H1 (cell line): ENCODE measurements at regions not wholly inside any gene's neighbourhood (a gene's known extent, or its start where the extent isn't known, plus 50 kb on each side); places are given as distances from the start of the nearest gene placed in this dataset.

Experiments
- CHD1 ChIP-seq: IDR thresholded peaks from 2 replicates; pipeline ENCODE4 v1.6.1; 2012; ENCODE audit warnings: low read depth, low read length, improper control_type of control experiment
- CHD7 ChIP-seq: fragments of 300-600 bp; sonication (generic); IDR thresholded peaks from 2 replicates; pipeline ENCODE4 v1.7.1; 2012; ENCODE audit warnings: low read length, moderate library complexity, mild to moderate bottlenecking, inconsistent platforms; ENCODE audit not compliant: insufficient replicate concordance
- HDAC2 ChIP-seq, 2 experiments: fragments of 300-600 bp in 1 of 2; sonication (generic) in 1 of 2; IDR thresholded peaks; 2 replicates each; pipeline ENCODE4 v1.6.1; 2011 to 2012; ENCODE audit warnings: low read depth in 2 of 2, low read length in 2 of 2, mild to moderate bottlenecking in 2 of 2, moderate library complexity in 2 of 2, borderline replicate concordance in 1 of 2, inconsistent platforms in 1 of 2
- JUN ChIP-seq: IDR thresholded peaks from 2 replicates; pipeline ENCODE4 v1.6.1; 2011; ENCODE audit warnings: low read depth, mild to moderate bottlenecking, improper control_type of control experiment, low read length
- RAD21 ChIP-seq, 2 experiments: IDR thresholded peaks in 1 of 2; conservative IDR thresholded peaks in 1 of 2; 2 replicates each; pipeline ENCODE4 v1.6.1; 2011; ENCODE audit warnings: low read depth in 2 of 2, low read length in 2 of 2, improper control_type of control experiment in 1 of 2, inconsistent platforms in 1 of 2, mild to moderate bottlenecking in 1 of 2, moderate library complexity in 1 of 2
- RNF2 ChIP-seq: fragments of 200-900, 300-1000 bp; sonication (generic); IDR thresholded peaks from 2 replicates; pipeline ENCODE4 v1.7.1; 2016; ENCODE audit warnings: borderline replicate concordance, low read depth, mild to moderate bottlenecking, antibody characterized with exemption, low read length; ENCODE audit not compliant: poor library complexity, severe bottlenecking; ENCODE audit errors: missing control alignments
- RXRA ChIP-seq: IDR thresholded peaks from 2 replicates; pipeline ENCODE4 v1.6.1; 2011; ENCODE audit warnings: low read depth, mild to moderate bottlenecking, low read length, moderate library complexity; ENCODE audit not compliant: insufficient read depth
- SP2 ChIP-seq: IDR thresholded peaks from 2 replicates; pipeline ENCODE4 v1.6.1; 2012; ENCODE audit warnings: mild to moderate bottlenecking, low read length, inconsistent platforms
- SRF ChIP-seq: IDR thresholded peaks from 2 replicates; pipeline ENCODE4 v1.6.1; 2011; ENCODE audit warnings: mild to moderate bottlenecking, low read depth, low read length, moderate library complexity
- SUZ12 ChIP-seq: fragments of 200-600 bp; sonication (generic); IDR thresholded peaks from 2 replicates; pipeline ENCODE4 v1.6.1; 2012; ENCODE audit warnings: mild to moderate bottlenecking, inconsistent platforms, low read length, moderate library complexity, mixed read lengths

GRCh38 chr15:35182841-35183479 lies 97.9 kb upstream of the NANOGP8 start (continued):
- TF ChIP-seq CHD7 (peak; percentile 86), RXRA (no peak), RAD21 (IDR thresholded peaks at IDR 0.05 in 1 of 2, conservative IDR thresholded peaks at IDR 0.05 in 1 of 2; ENCODE audit: low read depth in 2 of 2, low read length in 2 of 2) (peak in 1 of 2 experiments; percentile 22; a peak in 1 of 4 replicates), JUN (no peak), SUZ12 (no peak), HDAC2 (IDR thresholded peaks at IDR 0.05; ENCODE audit: borderline replicate concordance in 1 of 2, low read depth in 2 of 2, low read length in 2 of 2) (peak; percentile 71 to 95), CHD1 (no peak), SP2 (no peak), SRF (no peak), RNF2 (no peak)
